ENCODE measurements at regions not wholly inside any gene's neighbourhood (a gene's known extent, or its start where the extent isn't known, plus 50 kb on each side); places are given as distances from the start of the nearest gene placed in this dataset.

DNA sequence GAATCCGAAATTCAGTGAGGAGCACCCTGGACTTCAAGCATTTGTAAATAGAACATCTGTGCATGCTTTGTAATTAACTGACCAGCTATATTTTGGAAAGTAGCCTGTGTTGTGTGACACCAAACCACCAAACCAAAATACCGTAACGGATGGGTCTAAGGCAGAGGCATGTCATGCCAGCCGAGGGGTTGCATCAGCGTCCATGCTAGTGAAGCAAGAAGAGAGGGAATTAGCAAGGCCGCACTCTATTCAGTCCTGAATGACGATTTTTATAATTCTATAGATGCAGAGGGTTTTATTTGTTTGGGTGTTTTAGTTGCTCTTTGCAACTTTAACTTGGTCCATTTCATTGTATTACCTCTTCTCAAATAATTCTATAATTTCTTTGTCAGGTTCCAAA lies 116.8 kb upstream of the SMYD2 start:
- no peak for DNase-seq (ENCODE audit: low read depth)
- H3K4me3 ChIP-seq (ENCODE audit: low read length) = no peak overlapping the region
- no peak for TF ChIP-seq CTCF (conservative IDR thresholded peaks at IDR 0.05; ENCODE audit: low read depth, low read length)

DNA sequence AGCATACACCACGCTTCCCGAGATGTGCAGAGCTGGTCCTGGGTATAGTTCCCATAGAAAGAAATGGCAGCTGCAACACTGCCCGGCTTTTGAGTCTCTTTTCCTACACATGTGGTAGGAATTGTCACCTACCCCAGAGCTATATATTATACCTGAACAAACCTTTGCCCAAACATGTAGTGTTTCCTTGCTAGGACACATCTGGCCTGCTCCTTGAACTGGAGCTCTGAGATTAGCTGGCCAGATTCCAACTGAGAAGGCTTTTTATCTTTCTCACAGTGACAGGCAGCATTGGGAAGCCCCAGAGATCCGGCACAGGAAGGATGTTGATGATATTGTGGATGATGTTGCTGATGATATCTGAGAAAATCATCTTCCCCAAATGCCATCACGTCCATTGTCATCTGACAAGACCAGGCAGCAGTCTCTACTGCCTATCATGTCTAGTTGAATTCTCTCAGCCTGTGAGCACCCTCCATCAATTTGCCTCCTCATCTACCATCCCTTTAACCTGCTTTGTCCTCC lies 115.0 kb upstream of the SMYD2 start:
- no peak overlapping the region for H3K4me3 ChIP-seq (ENCODE audit: low read length)
- no peak for TF ChIP-seq CTCF (conservative IDR thresholded peaks at IDR 0.05; ENCODE audit: low read depth, low read length)
- DNase-seq (ENCODE audit: low read depth) = no peak

- DNase-seq (ENCODE audit: low read depth) = no peak
- no peak overlapping the region for H3K4me3 ChIP-seq (ENCODE audit: low read length)
- no peak for TF ChIP-seq CTCF (conservative IDR thresholded peaks at IDR 0.05; ENCODE audit: low read depth, low read length)
Measured at GRCh38 chr1:214174508-214175199, 106.3 kb upstream of the SMYD2 start.

DNA sequence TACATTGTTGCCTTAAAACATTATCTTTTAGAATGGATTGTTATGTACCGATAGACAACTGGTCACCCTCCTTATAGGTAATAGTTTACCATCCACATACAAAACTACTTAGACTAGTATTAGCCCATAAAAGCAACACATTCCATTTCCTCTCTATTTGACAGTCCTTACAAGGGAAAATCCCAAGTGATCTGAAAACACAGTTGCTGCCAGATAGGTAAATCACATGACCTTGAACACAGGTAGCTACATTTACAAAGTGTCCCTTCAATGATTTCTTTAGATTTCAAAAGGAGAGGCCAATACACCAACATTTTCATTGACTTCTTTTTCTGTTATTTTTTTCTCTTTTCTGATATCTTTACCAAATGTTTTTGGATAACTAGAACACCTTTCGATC lies 102.9 kb upstream of the SMYD2 start:
- no peak for DNase-seq (ENCODE audit: low read depth)
- H3K4me3 ChIP-seq (ENCODE audit: low read length) = no peak overlapping the region
- no peak for TF ChIP-seq CTCF (conservative IDR thresholded peaks at IDR 0.05; ENCODE audit: low read depth, low read length)

GRCh38 chr1:214184992-214185391 lies 96.0 kb upstream of the SMYD2 start:
- no peak for DNase-seq (ENCODE audit: low read depth)

DNA sequence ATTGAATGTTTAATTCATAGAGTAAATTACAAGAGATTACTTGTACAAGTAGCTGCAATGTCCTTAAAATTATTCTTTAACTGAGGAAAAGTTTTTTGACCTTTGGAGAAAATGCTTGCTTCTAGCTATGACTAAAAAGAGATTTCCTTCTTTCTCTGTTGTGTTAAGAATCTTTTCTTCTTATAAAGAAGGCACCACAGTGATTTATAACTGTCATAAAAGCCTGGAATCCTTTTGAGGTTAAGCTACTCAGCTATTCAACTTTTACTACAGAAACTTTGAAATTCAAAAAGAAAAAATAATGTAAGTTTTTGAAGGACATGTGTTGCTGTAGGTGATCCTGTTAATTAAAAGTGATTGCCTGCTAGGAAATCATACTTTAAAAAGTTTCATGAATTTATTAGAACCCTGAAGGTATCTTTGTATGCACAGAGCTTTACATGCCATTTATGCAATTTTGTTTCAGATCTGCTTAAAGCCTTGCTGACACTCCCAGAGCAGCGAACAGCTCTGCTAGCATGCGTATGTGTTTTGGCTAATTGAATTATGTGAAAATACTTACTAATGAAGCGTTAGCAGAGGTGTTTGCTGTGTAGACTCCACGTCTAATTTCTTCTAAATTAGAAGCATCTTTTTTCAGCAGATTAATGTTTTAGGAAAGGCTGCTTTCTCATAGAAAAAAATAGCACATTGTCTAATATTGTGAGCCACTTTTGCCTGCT lies 94.7 kb upstream of the SMYD2 start:
- no peak for TF ChIP-seq CTCF (conservative IDR thresholded peaks at IDR 0.05; ENCODE audit: low read depth, low read length)
- no peak overlapping the region for H3K4me3 ChIP-seq (ENCODE audit: low read length)
- no peak for DNase-seq (ENCODE audit: low read depth)

More at GRCh38 chr1:214184992-214185391, 96.0 kb upstream of the SMYD2 start:
- no peak for TF ChIP-seq CTCF (conservative IDR thresholded peaks at IDR 0.05; ENCODE audit: low read depth, low read length)
- no peak overlapping the region for H3K4me3 ChIP-seq (ENCODE audit: low read length)
